ENCODE measurements at regions not wholly inside any gene's neighbourhood (a gene's known extent, or its start where the extent isn't known, plus 50 kb on each side); places are given as distances from the start of the nearest gene placed in this dataset.
"Not testable (repeated sequence)": the region's sequence is repeated elsewhere in the genome, so short reads cannot be mapped to it uniquely, and the experiment has no call there.

DNA sequence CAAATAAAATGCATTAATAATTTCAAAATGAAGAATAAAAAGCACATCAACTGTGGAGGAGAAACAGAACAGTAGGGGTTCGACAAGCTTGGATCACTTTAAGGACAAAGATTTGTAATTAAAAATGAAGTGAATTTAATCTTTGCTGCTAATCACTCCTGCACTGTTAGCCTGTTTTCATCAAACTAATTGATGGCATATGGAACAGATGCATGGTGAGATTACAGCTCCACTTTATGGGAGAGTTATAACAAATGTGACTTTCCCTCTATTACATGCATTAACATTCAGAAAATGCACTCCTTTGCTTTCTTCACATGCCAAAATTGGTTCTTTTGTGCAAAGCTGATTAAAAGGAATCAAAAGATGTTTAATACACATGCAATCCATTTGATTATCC, 207.2 kb upstream of the C21orf91 start:
- ATAC-seq (ENCODE audit: low FRiP score) (no peak), DNase-seq (ENCODE audit: low spot score) (no peak)
- TF ChIP-seq, protein P1, sequence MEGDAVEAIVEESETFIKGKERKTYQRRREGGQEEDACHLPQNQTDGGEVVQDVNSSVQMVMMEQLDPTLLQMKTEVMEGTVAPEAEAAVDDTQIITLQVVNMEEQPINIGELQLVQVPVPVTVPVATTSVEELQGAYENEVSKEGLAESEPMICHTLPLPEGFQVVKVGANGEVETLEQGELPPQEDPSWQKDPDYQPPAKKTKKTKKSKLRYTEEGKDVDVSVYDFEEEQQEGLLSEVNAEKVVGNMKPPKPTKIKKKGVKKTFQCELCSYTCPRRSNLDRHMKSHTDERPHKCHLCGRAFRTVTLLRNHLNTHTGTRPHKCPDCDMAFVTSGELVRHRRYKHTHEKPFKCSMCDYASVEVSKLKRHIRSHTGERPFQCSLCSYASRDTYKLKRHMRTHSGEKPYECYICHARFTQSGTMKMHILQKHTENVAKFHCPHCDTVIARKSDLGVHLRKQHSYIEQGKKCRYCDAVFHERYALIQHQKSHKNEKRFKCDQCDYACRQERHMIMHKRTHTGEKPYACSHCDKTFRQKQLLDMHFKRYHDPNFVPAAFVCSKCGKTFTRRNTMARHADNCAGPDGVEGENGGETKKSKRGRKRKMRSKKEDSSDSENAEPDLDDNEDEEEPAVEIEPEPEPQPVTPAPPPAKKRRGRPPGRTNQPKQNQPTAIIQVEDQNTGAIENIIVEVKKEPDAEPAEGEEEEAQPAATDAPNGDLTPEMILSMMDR (IDR thresholded peaks at IDR 0.05): no peak

DNA sequence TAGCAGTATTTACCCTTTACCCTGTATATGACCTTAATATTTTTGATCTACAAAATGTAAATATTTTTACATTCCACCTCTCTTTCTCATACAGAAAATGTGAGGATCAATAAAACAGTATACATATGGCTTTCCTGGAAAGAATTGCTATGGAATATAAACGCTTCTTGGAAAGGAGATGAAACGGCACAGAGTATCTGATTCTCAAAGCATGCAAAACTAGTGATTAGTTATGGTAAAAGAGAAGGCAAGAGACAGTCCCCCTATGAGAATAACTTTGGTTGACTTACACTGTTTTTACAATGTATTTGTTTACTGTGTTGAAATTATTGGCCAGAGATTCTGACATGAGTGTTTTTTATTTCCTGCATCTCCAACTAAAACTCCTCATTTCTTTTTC, 204.6 kb upstream of the C21orf91 start:
- ATAC-seq (ENCODE audit: low FRiP score) (no peak), DNase-seq (ENCODE audit: low spot score) (no peak)
- TF ChIP-seq, protein P1 (IDR thresholded peaks at IDR 0.05): no peak

DNA sequence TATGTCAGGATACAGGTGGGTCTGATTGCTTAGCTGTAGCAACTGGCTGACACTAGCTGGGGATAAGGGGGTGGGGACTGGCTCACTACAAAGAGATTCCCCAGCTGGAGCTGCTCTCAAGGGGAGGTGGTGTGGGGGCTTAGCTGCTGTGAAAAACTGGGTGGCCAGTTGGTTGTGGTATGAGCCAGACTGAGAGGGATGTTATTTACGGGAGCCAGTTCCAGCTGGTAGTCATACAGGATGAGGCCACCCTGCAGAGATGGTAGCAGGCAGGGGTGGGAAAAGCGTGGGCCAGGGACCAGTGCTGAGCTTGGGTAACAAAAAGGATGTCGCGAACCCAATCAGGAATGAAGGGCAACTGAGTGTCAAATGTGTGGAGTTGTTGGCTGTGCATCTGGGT, 204.0 kb upstream of the C21orf91 start:
- no peak for ATAC-seq (ENCODE audit: low FRiP score)
- TF ChIP-seq, protein P1 (IDR thresholded peaks at IDR 0.05): no peak
- DNase-seq (ENCODE audit: low spot score): no peak

DNA sequence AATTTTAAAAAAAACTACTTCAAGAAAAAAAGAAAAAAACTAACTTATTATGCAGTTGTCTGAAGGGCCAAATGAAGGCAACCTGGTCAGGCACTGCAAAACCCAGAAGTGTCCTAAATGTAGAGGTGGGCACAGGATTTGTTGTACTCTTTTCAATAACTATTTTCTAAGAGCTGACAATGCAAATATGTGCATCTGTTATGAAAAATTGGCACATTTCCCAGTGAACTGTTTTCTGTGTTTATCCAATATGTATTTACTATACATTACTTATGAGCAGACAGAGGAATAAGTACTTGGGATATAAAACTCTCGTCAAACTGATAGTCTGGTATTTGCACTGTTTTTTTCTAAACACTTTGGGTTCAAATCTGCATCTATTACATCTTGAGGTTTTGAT, 188.0 kb upstream of the C21orf91 start:
- ATAC-seq (ENCODE audit: low FRiP score): no peak
- DNase-seq (ENCODE audit: low spot score): no peak
- TF ChIP-seq, protein P1 (IDR thresholded peaks at IDR 0.05): no peak

DNA sequence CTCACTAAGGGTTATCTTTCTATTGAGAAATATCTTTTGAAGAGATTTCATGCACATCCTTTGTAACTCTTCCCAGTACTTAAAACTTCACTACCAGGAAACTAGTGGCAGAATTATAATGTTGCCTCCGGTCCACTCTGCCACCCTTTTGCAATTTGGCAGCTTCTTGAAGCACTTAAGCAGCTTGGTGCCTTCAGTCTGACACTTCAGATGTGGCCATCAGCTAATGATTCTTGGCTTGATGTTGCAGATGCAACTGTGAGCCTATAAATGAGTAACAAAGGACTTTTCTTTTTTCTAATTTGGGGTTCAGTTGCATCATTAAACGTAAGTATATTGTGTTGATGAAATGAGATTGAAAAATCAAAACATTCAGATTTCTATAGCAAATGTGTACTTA, 187.5 kb upstream of the C21orf91 start:
- ATAC-seq (ENCODE audit: low FRiP score): no peak
- no peak for DNase-seq (ENCODE audit: low spot score)
- TF ChIP-seq, protein P1 (IDR thresholded peaks at IDR 0.05): no peak

DNA sequence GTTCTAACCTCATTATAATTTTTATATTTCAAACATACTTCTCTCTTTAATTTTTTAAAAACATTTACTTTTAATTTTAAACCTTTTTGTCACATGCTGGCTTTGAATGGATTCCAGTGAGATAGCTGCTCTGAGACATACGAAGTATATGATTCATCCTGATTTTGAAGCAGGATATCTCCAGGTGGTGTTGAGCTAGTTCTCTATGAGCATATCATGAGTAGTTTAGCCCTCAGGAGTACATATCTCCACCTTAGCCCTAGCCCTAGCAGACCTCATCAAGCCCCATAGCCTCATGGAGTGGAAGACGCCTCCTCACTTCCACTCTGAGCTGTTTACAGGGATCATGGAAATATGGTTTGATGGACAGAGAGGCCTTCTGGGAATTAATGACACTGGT, 183.2 kb upstream of the C21orf91 start:
- DNase-seq (ENCODE audit: low spot score): no peak
- TF ChIP-seq, protein P1 (IDR thresholded peaks at IDR 0.05): no peak
- no peak for ATAC-seq (ENCODE audit: low FRiP score)

DNA sequence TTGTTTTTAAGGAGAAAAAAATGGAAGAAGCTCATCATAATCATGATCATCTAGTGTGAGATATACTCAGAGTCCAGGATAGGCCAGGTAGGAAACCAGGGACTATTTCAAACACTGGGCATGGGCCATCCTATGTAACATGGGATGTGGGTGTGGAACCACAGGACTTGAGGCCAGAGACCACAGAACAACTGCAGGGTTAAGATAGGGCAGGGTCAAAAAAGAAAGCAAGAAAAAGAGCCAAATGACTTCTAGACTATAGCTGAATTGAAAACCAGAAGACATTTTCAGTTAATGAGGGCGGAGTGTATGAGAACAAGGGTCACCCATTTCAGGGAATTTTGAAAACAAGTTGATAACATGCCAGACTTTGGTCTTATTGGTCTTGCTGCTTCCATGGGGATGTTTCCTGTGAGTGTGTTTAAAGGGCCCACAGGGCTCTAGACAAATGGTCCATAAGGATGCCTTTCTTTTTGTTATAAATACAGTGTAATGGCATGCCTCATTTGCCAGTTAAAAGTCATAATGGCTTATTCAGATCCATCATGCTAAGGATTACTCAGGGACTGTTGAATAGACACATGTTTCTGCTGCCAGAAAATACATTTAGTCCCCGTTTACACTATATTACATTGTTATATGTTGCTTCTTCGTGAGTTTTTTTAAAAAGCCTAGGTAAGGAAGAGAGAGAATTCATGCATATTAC, 182.0 kb upstream of the C21orf91 start:
- DNase-seq (ENCODE audit: low spot score): no peak
- TF ChIP-seq, protein P1 (IDR thresholded peaks at IDR 0.05): no peak
- no peak for ATAC-seq (ENCODE audit: low FRiP score)

DNA sequence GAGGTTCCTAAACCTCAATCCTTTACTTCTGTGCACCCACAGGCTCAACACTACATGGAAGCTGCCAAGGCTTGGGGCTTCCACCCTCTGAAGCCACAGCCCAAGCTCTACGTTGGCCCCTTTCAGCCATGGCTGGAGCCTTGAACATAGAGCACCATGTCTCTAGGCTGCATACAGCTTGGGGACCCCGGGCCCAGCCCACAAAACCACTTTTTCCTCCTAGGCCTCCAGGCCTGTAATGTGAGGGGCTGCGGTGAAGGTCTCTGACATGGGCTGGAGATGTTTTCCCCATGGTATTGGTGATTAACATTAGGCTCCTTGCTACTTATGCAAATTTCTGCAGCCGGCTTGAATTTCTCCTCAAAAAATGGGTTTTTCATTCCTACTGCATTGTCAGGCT, 179.4 kb upstream of the C21orf91 start:
- not testable (repeated sequence) for ATAC-seq (ENCODE audit: low FRiP score); DNase-seq (ENCODE audit: low spot score)
